Kasumi-1 (cell line): ENCODE measurements at regions not wholly inside any gene's neighbourhood (a gene's known extent, or its start where the extent isn't known, plus 50 kb on each side); places are given as distances from the start of the nearest gene placed in this dataset.
A peak's percentile ranks its signal among the peaks of the same experiment; 100 is the strongest.

Experiments
- DNase-seq, 2 experiments: peaks; one replicate each; lab custom pipeline; 2025; lab: John Stamatoyannopoulos, UW

GRCh38 chr9:78725503-78725902 lies 428.6 kb downstream of the PSAT1 start:
- no peak for DNase-seq

GRCh38 chr9:78745331-78745730 lies 448.4 kb downstream of the PSAT1 start:
- DNase-seq = no peak

- DNase-seq = no peak
Observed at GRCh38 chr9:78746010-78746409, 449.1 kb downstream of the PSAT1 start.

- no peak for DNase-seq
Observed at GRCh38 chr9:78753039-78753438, 456.1 kb downstream of the PSAT1 start.

- DNase-seq = no peak
Observed at GRCh38 chr9:78756813-78757510, 460.0 kb downstream of the PSAT1 start.

- DNase-seq = no peak
Observed at GRCh38 chr9:78763424-78763823, 466.5 kb downstream of the PSAT1 start.

- no peak for DNase-seq
Observed at GRCh38 chr9:78765861-78766260, 468.9 kb downstream of the PSAT1 start.

- no peak for DNase-seq
Observed at GRCh38 chr9:78767490-78767889, 470.6 kb downstream of the PSAT1 start.

GRCh38 chr9:78769690-78770089 lies 472.8 kb downstream of the PSAT1 start:
- DNase-seq = no peak

- no peak for DNase-seq
Observed at GRCh38 chr9:78775211-78775610, 478.3 kb downstream of the PSAT1 start.

GRCh38 chr9:78775696-78776295 lies 478.9 kb downstream of the PSAT1 start:
- no peak for DNase-seq

GRCh38 chr9:78777747-78778146 lies 480.8 kb downstream of the PSAT1 start:
- DNase-seq = no peak

- DNase-seq = no peak
Observed at GRCh38 chr9:78778318-78778717, 481.4 kb downstream of the PSAT1 start.

- DNase-seq = no peak
Observed at GRCh38 chr9:78778861-78779374, 482.0 kb downstream of the PSAT1 start.

GRCh38 chr9:78781681-78782080 lies 484.8 kb downstream of the PSAT1 start:
- no peak for DNase-seq

GRCh38 chr9:78782234-78782633 lies 485.3 kb downstream of the PSAT1 start:
- DNase-seq = no peak

- DNase-seq = no peak
Observed at GRCh38 chr9:78782858-78783257, 485.9 kb downstream of the PSAT1 start.

- peak; percentile 5 to 11 for DNase-seq
Observed at GRCh38 chr9:78783743-78784142, 486.8 kb downstream of the PSAT1 start.

- no peak for DNase-seq
Observed at GRCh38 chr9:78786794-78787193, 489.9 kb downstream of the PSAT1 start.

GRCh38 chr9:78788101-78788500 lies 491.2 kb downstream of the PSAT1 start:
- no peak for DNase-seq

- no peak for DNase-seq
Observed at GRCh38 chr9:78791779-78792178, 494.9 kb downstream of the PSAT1 start.

GRCh38 chr9:78792745-78793144 lies 495.8 kb downstream of the PSAT1 start:
- DNase-seq = no peak

- DNase-seq = no peak
Observed at GRCh38 chr9:78805771-78806170, 508.8 kb downstream of the PSAT1 start.
